Lower leg skin (tissue), 3 donors: ENCODE measurements at regions not wholly inside any gene's neighbourhood (a gene's known extent, or its start where the extent isn't known, plus 50 kb on each side); places are given as distances from the start of the nearest gene placed in this dataset.

Experiments
- POLR2A ChIP-seq, 2 donors: fragments of 450-650 bp; IDR thresholded peaks; one replicate each; pipeline ENCODE4 v1.6.1; 2016 to 2017; ENCODE audit warnings: antibody characterized with exemption in 2 of 2, mild to moderate bottlenecking in 1 of 2, moderate library complexity in 1 of 2
- TF ChIP-seq, protein P1 (sequence below), 3 donors: fragments of 450-650 bp; IDR thresholded peaks; one replicate each; pipeline ENCODE4 v1.5.1; 2016; ENCODE audit warnings: antibody characterized with exemption in 3 of 3, mild to moderate bottlenecking in 3 of 3, moderate library complexity in 2 of 3

DNA sequence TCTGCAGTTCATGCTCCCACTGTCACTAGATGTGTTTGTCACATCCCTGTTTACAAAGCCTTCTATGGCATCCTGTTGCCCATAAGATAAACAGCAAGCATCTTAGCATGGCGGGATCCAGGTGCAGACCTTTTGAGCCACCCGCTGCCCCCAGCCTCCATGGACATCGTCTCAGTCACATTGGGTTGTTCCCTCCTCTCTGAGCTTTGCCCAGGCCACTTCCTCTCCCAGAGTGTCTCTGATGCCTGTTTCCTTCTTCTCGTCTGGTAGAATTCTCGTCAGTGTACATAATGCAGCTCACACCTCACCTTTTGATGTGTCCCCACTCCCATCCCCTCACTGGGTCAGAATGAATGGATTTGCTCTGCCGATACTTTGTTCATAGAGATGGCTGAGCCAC, 239.0 kb upstream of the APCDD1 start:
- TF ChIP-seq, protein P1, sequence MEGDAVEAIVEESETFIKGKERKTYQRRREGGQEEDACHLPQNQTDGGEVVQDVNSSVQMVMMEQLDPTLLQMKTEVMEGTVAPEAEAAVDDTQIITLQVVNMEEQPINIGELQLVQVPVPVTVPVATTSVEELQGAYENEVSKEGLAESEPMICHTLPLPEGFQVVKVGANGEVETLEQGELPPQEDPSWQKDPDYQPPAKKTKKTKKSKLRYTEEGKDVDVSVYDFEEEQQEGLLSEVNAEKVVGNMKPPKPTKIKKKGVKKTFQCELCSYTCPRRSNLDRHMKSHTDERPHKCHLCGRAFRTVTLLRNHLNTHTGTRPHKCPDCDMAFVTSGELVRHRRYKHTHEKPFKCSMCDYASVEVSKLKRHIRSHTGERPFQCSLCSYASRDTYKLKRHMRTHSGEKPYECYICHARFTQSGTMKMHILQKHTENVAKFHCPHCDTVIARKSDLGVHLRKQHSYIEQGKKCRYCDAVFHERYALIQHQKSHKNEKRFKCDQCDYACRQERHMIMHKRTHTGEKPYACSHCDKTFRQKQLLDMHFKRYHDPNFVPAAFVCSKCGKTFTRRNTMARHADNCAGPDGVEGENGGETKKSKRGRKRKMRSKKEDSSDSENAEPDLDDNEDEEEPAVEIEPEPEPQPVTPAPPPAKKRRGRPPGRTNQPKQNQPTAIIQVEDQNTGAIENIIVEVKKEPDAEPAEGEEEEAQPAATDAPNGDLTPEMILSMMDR (IDR thresholded peaks at IDR 0.05): no peak
- TF ChIP-seq POLR2A (IDR thresholded peaks at IDR 0.05): no peak
